SK-N-SH (cell line): ENCODE measurements at regions not wholly inside any gene's neighbourhood (a gene's known extent, or its start where the extent isn't known, plus 50 kb on each side); places are given as distances from the start of the nearest gene placed in this dataset.

Experiments used
- CTCF ChIP-seq: fragments of 200-600 bp; sonication (generic); IDR thresholded peaks from 2 replicates; pipeline ENCODE4 v1.6.1; 2017; ENCODE audit warnings: antibody characterized with exemption, mild to moderate bottlenecking, moderate library complexity
- EP300 ChIP-seq, 2 experiments: IDR thresholded peaks; 2 replicates each; pipeline versions ENCODE4 v1.4.0 to v1.6.1; 2012; ENCODE audit warnings: borderline replicate concordance in 1 of 2, low read depth in 1 of 2, low read length in 1 of 2
- MXI1 ChIP-seq: IDR thresholded peaks from 2 replicates; pipeline ENCODE4 v1.6.1; 2012; ENCODE audit warnings: mild to moderate bottlenecking, low read depth, low read length, improper control_type of control experiment
- PBX3 ChIP-seq: IDR thresholded peaks from 2 replicates; pipeline ENCODE4; 2012
- POLR2AphosphoS5 ChIP-seq: IDR thresholded peaks from 2 replicates; pipeline ENCODE4 v1.6.1; 2012; ENCODE audit warnings: low read depth, low read length
- RAD21 ChIP-seq: IDR thresholded peaks from 2 replicates; pipeline ENCODE4 v1.6.1; 2012; ENCODE audit warnings: mild to moderate bottlenecking, low read length
- TAF1 ChIP-seq: IDR thresholded peaks from 2 replicates; pipeline ENCODE4 v1.6.1; 2012; ENCODE audit warnings: low read depth, mild to moderate bottlenecking, low read length, moderate library complexity, borderline replicate concordance

- TF ChIP-seq CTCF (no peak), TAF1 (no peak), RAD21 (no peak), POLR2AphosphoS5 (no peak), PBX3 (no peak), EP300 (IDR thresholded peaks at IDR 0.05; ENCODE audit: borderline replicate concordance in 1 of 2, low read depth in 1 of 2, low read length in 1 of 2) (no peak), MXI1 (no peak)
Measured at GRCh38 chr5:53815471-53815870, 255.0 kb downstream of the NDUFS4 start.
